H9 (cell line): ENCODE measurements at regions not wholly inside any gene's neighbourhood (a gene's known extent, or its start where the extent isn't known, plus 50 kb on each side); places are given as distances from the start of the nearest gene placed in this dataset.

Experiments
- DNase-seq: peaks from one replicate; pipeline ENCODE4 v3.0.0-alpha.2; 2017
- H2AFZ ChIP-seq: one replicate; pipeline ENCODE4 v1.6.1; 2013; ENCODE audit warnings: mild to moderate bottlenecking, low read length, control low read depth, moderate library complexity
- H2AK5ac ChIP-seq: 2 replicates; pipeline ENCODE4 v1.6.1; 2013; ENCODE audit warnings: low read length, control low read depth, mixed read lengths; ENCODE audit not compliant: insufficient read length
- H2BK120ac ChIP-seq: one replicate; pipeline ENCODE4 v1.6.1; 2013; ENCODE audit warnings: low read depth, mild to moderate bottlenecking, low read length, control low read depth, inconsistent platforms; ENCODE audit not compliant: poor library complexity, severe bottlenecking
- H2BK12ac ChIP-seq: 2 replicates; pipeline ENCODE4 v1.6.1; 2013; ENCODE audit warnings: low read length, control low read depth, mixed read lengths, low read depth; ENCODE audit not compliant: insufficient read length
- H2BK15ac ChIP-seq: 2 replicates; pipeline ENCODE4 v1.6.1; 2013; ENCODE audit warnings: low read depth, low read length, control low read depth
- H2BK20ac ChIP-seq: one replicate; pipeline ENCODE4 v1.6.1; 2013; ENCODE audit warnings: low read depth, mild to moderate bottlenecking, low read length, control low read depth, inconsistent platforms; ENCODE audit not compliant: poor library complexity, severe bottlenecking
- H2BK5ac ChIP-seq: 2 replicates; pipeline ENCODE4 v1.6.1; 2013; ENCODE audit warnings: low read length, control low read depth, mixed read lengths; ENCODE audit not compliant: insufficient read length
- H3K14ac ChIP-seq: 2 replicates; pipeline ENCODE4 v1.6.1; 2013; ENCODE audit warnings: low read length, control low read depth; ENCODE audit not compliant: insufficient read depth
- H3K18ac ChIP-seq: 2 replicates; pipeline ENCODE4 v1.6.1; 2013; ENCODE audit warnings: low read depth, mild to moderate bottlenecking, mixed read lengths, low read length, control low read depth; ENCODE audit not compliant: insufficient read length
- H3K23ac ChIP-seq: 2 replicates; pipeline ENCODE4 v1.6.1; 2013; ENCODE audit warnings: low read length, control low read depth, mixed read lengths, low read depth; ENCODE audit not compliant: insufficient read length
- H3K23me2 ChIP-seq: 2 replicates; pipeline ENCODE4 v1.6.1; 2013; ENCODE audit warnings: low read depth, mild to moderate bottlenecking, mixed read lengths, low read length, control low read depth; ENCODE audit not compliant: insufficient read length, poor library complexity, severe bottlenecking
- H3K27ac ChIP-seq: 2 replicates; pipeline ENCODE4 v1.5.1; 2013; ENCODE audit warnings: low read length, control low read depth, mixed read lengths, low read depth; ENCODE audit not compliant: insufficient read length
- H3K27me3 ChIP-seq: 2 replicates; pipeline ENCODE4 v1.6.1; 2013; ENCODE audit warnings: low read length, control low read depth, inconsistent platforms; ENCODE audit not compliant: insufficient read depth
- H3K4ac ChIP-seq: 2 replicates; pipeline ENCODE4 v1.6.1; 2013; ENCODE audit warnings: low read depth, mild to moderate bottlenecking, control low read depth, inconsistent platforms, low read length, moderate library complexity
- H3K4me1 ChIP-seq: 2 replicates; pipeline ENCODE4 v1.6.1; 2013; ENCODE audit warnings: low read length, control low read depth, inconsistent platforms; ENCODE audit not compliant: insufficient read depth
- H3K4me2 ChIP-seq: 2 replicates; pipeline ENCODE4 v1.6.1; 2013; ENCODE audit warnings: low read length, control low read depth, mixed read lengths; ENCODE audit not compliant: insufficient read length, insufficient read depth
- H3K56ac ChIP-seq: 2 replicates; pipeline ENCODE4 v1.6.1; 2013; ENCODE audit warnings: low read depth, mild to moderate bottlenecking, mixed read lengths, low read length, control low read depth; ENCODE audit not compliant: insufficient read length
- H3K79me1 ChIP-seq: 2 replicates; pipeline ENCODE4 v1.6.1; 2013; ENCODE audit warnings: low read depth, mild to moderate bottlenecking, moderate library complexity, low read length, control low read depth, inconsistent platforms; ENCODE audit not compliant: insufficient read depth, poor library complexity, severe bottlenecking
- H3K79me2 ChIP-seq: 2 replicates; pipeline ENCODE4 v1.6.1; 2013; ENCODE audit warnings: low read length, control low read depth, inconsistent platforms; ENCODE audit not compliant: insufficient read depth
- H3K9ac ChIP-seq: 2 replicates; pipeline ENCODE4 v1.6.1; 2013; ENCODE audit warnings: low read length, control low read depth, mixed read lengths; ENCODE audit not compliant: insufficient read length; ENCODE audit errors: extremely low read depth
- H3K9me3 ChIP-seq: one replicate; pipeline ENCODE4 v1.6.1; 2013; ENCODE audit warnings: low read depth, low read length, inconsistent platforms; ENCODE audit not compliant: control insufficient read depth
- H3T11ph ChIP-seq: one replicate; pipeline ENCODE4 v1.6.1; 2013; ENCODE audit warnings: mild to moderate bottlenecking, low read length, control low read depth, inconsistent platforms
- H4K20me1 ChIP-seq: one replicate; pipeline ENCODE4 v1.6.1; 2013; ENCODE audit not compliant: control insufficient read depth, insufficient read length, insufficient read depth
- H4K5ac ChIP-seq: 2 replicates; pipeline ENCODE4 v1.6.1; 2013; ENCODE audit warnings: low read depth, mild to moderate bottlenecking, mixed read lengths, low read length, control low read depth; ENCODE audit not compliant: insufficient read length
- H4K8ac ChIP-seq: replicated peaks from 2 replicates; pipeline ENCODE4 v1.6.1; 2013; ENCODE audit warnings: low read length, control low read depth, mixed read lengths, low read depth; ENCODE audit not compliant: insufficient read length
- H4K91ac ChIP-seq: 2 replicates; pipeline ENCODE4 v1.6.1; 2013; ENCODE audit warnings: low read depth, mild to moderate bottlenecking, moderate library complexity, mixed read lengths, low read length, control low read depth; ENCODE audit not compliant: insufficient read length
- H3K27ac Mint-ChIP-seq, 3 experiments: 2 replicates in 2 of 3; 3 replicates in 1 of 3; pipeline ENCODE4 v1.8.0; 2020 to 2021; ENCODE audit warnings: mixed read lengths in 3 of 3, mild to moderate bottlenecking in 1 of 3, moderate library complexity in 1 of 3
- H3K27me3 Mint-ChIP-seq: 2 replicates; pipeline ENCODE4 v1.8.0; 2021; ENCODE audit warnings: low read depth, mild to moderate bottlenecking, moderate library complexity, mixed read lengths
- H3K36me3 Mint-ChIP-seq, 3 experiments: 2 replicates in 2 of 3; 3 replicates in 1 of 3; pipeline ENCODE4 v1.8.0; 2020 to 2021; ENCODE audit warnings: low read depth in 3 of 3, mixed read lengths in 3 of 3; ENCODE audit not compliant: insufficient read depth in 1 of 3
- H3K4me1 Mint-ChIP-seq, 2 experiments: 2 replicates each; pipeline ENCODE4 v1.8.0; 2020; ENCODE audit warnings: mixed read lengths in 2 of 2
- H3K4me3 Mint-ChIP-seq, 2 experiments: 2 replicates in 1 of 2; 3 replicates in 1 of 2; pipeline ENCODE4 v1.8.0; 2020 to 2021; ENCODE audit warnings: mild to moderate bottlenecking in 2 of 2, mixed read lengths in 2 of 2, moderate library complexity in 1 of 2
- H3K9me3 Mint-ChIP-seq, 2 experiments: 2 replicates in 1 of 2; 3 replicates in 1 of 2; pipeline ENCODE4 v1.8.0; 2020; ENCODE audit warnings: mild to moderate bottlenecking in 2 of 2, mixed read lengths in 2 of 2, moderate library complexity in 1 of 2
- WGBS: extraction: QIAGEN DNeasy Blood & Tissue Kit; methylation state at CpG from one replicate; pipeline ENCODE4 v1.1.7; 2013; ENCODE audit warnings: missing lambda C conversion rate, low lambda C conversion rate, mixed read lengths; ENCODE audit not compliant: insufficient read length; ENCODE audit errors: extremely low coverage; 5-methylcytosine and 5-hydroxymethylcytosine counted together
- TF ChIP-seq, protein P1 (sequence below): fragments of 200-600 bp; sonication (generic); conservative IDR thresholded peaks from 3 replicates; pipeline ENCODE4 v1.8.0; 2021; ENCODE audit warnings: antibody characterized with exemption, mild to moderate bottlenecking

- H3K4me1 ChIP-seq, result no peaks in the 10 kb centered on the region
- Mint-ChIP-seq H3K4me3 (no peak overlapping the region), H3K27me3 (no peaks in the 10 kb centered on the region), H3K9me3 (no peaks in the 10 kb centered on the region), H3K27ac (no peak overlapping the region), H3K4me1 (peaks cover 6 to 7% of the 10 kb centered on the region in 2 experiments), H3K36me3 (no peaks in the 10 kb centered on the region)
- H3T11ph ChIP-seq, result no peak overlapping the region
- no peak overlapping the region for H2BK5ac ChIP-seq
- H3K4me2 ChIP-seq, result no peak overlapping the region
- H3K79me1 ChIP-seq, result no peaks in the 10 kb centered on the region
- no peak overlapping the region for H4K5ac ChIP-seq
- no peak for DNase-seq
- no peak overlapping the region for H3K56ac ChIP-seq
- H3K9me3 ChIP-seq, result no peaks in the 10 kb centered on the region
- no peak overlapping the region for H4K91ac ChIP-seq
- no peak overlapping the region for H3K4ac ChIP-seq
- H3K27ac ChIP-seq, result no peak overlapping the region
- H3K23me2 ChIP-seq, result no peaks in the 10 kb centered on the region
- WGBS, result no CpG with 5 or more reads among the region's 3 CpGs
- no peak overlapping the region for H2BK120ac ChIP-seq
- no peak overlapping the region for H2AFZ ChIP-seq
- no peaks in the 10 kb centered on the region for H3K27me3 ChIP-seq
- H3K18ac ChIP-seq, result no peak overlapping the region
- H2AK5ac ChIP-seq, result no peak overlapping the region
- H3K23ac ChIP-seq, result no peak overlapping the region
- H2BK20ac ChIP-seq, result no peak overlapping the region
- no peak overlapping the region for H3K14ac ChIP-seq
- H4K20me1 ChIP-seq, result no peaks in the 10 kb centered on the region
- no peaks in the 10 kb centered on the region for H3K79me2 ChIP-seq
- TF ChIP-seq, protein P1, sequence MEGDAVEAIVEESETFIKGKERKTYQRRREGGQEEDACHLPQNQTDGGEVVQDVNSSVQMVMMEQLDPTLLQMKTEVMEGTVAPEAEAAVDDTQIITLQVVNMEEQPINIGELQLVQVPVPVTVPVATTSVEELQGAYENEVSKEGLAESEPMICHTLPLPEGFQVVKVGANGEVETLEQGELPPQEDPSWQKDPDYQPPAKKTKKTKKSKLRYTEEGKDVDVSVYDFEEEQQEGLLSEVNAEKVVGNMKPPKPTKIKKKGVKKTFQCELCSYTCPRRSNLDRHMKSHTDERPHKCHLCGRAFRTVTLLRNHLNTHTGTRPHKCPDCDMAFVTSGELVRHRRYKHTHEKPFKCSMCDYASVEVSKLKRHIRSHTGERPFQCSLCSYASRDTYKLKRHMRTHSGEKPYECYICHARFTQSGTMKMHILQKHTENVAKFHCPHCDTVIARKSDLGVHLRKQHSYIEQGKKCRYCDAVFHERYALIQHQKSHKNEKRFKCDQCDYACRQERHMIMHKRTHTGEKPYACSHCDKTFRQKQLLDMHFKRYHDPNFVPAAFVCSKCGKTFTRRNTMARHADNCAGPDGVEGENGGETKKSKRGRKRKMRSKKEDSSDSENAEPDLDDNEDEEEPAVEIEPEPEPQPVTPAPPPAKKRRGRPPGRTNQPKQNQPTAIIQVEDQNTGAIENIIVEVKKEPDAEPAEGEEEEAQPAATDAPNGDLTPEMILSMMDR, result no peak
- H2BK12ac ChIP-seq, result no peak overlapping the region
- H2BK15ac ChIP-seq, result no peak overlapping the region
- no peak overlapping the region for H4K8ac ChIP-seq
- H3K9ac ChIP-seq, result no peak overlapping the region
Observed at GRCh38 chr3:88584451-88584850, 434.7 kb downstream of the C3orf38 start.
